Heart right ventricle (tissue), 16 donors: ENCODE measurements at regions not wholly inside any gene's neighbourhood (a gene's known extent, or its start where the extent isn't known, plus 50 kb on each side); places are given as distances from the start of the nearest gene placed in this dataset.

Experiments
- ATAC-seq, 8 donors: fragments of 200-7000 bp; cut with Tn5 transposase; one replicate each; pipeline ENCODE4 v1.9.1; 2020; ENCODE audit warnings: mild to moderate bottlenecking in 8 of 8, moderate library complexity in 8 of 8, moderate number of reproducible peaks in 1 of 8
- DNase-seq, 2 donors: peaks; one replicate each; pipeline ENCODE4 v3.0.0-alpha.2; 2020
- H3K27ac ChIP-seq, 10 donors: fragments of 200-600 bp; sonication (generic) in 2 of 10; one replicate each; pipeline versions ENCODE4 v1.5.0 to v1.8.0; 2020 to 2022; ENCODE audit warnings: mild to moderate bottlenecking in 3 of 10
- H3K27me3 ChIP-seq, 7 donors: fragments of 200-600 bp; one replicate each; pipeline ENCODE4 v1.8.0; 2021 to 2022; ENCODE audit warnings: mild to moderate bottlenecking in 2 of 7
- H3K36me3 ChIP-seq, 9 donors: fragments of 200-600 bp; sonication (generic) in 1 of 9; one replicate each; pipeline versions ENCODE4 v1.5.0 to v1.8.0; 2020 to 2022; ENCODE audit warnings: mild to moderate bottlenecking in 2 of 9
- H3K4me1 ChIP-seq, 9 donors: fragments of 200-600 bp; sonication (generic) in 1 of 9; one replicate each; pipeline versions ENCODE4 v1.5.0 to v1.8.0; 2020 to 2022; ENCODE audit warnings: mild to moderate bottlenecking in 4 of 9
- H3K4me3 ChIP-seq, 10 donors: fragments of 200-600 bp; sonication (generic) in 2 of 10; one replicate each; pipeline versions ENCODE4 v1.5.0 to v1.8.0; 2020 to 2022; ENCODE audit warnings: mild to moderate bottlenecking in 7 of 10, moderate library complexity in 2 of 10
- H3K9me3 ChIP-seq, 11 donors: fragments of 200-600 bp in 10 of 11; sonication (generic) in 2 of 11; one replicate each; pipeline versions ENCODE4 v1.5.0 to v1.8.0; 2013 to 2022; ENCODE audit warnings: mild to moderate bottlenecking in 2 of 11, control low read depth in 1 of 11, moderate library complexity in 1 of 11
- WGBS, 2 donors: extraction: QIAGEN DNeasy Blood & Tissue Kit; methylation state at CpG; one replicate each; pipeline ENCODE4 v1.1.7; 2013; ENCODE audit warnings: inconsistent platforms in 1 of 2; 5-methylcytosine and 5-hydroxymethylcytosine counted together
- intact Hi-C, 10 donors: fragments of 100-400 bp; cut with DNase I; formaldehyde crosslinking; loops; one replicate each; pipeline versions ENCODE4 v1.11.1 to v1.14.2; 2022
- TF ChIP-seq, protein P1 (sequence below), 9 donors: fragments of 200-600 bp; sonication (generic) in 2 of 9; IDR thresholded peaks; one replicate each; pipeline versions ENCODE4 v1.5.0 to v1.8.0; 2021 to 2022; ENCODE audit warnings: antibody characterized with exemption in 9 of 9, mild to moderate bottlenecking in 5 of 9, moderate library complexity in 1 of 9
- donor health status: Arrhythmogenic right ventricular cardiomyopathy.
- donor health status: ischemic (EF 13 %, LVEDD 7.1; RV severe dilation, severe dysfunction).
- donor health status: healthy with polysubstance abuse.
- donor health status: DM: no; HTN: yes; CAD: no.
- donor health status: DM: no; HTN: no; CAD: no.
- donor health status: ischemic (EF 25% LVEDD 6.9; RV normal size, moderate dysfunction).
- donor health status: ischemic (EF 25% LVEDD 5.7; RV mildly dilated, moderate dysfunction).
- donor health status: healthy.
- donor health status: DM: yes; HTN: yes; CAD: no.
- donor health status: Ischemic cardiomyopathy.
- donor health status: ischemic (EF 35%, LVEDD 5.7; RV mildly dilated, moderate dysfunction).
- donor health status: nonischemic (EF 11% LVEDD 7.7; RV severe dilation, severe dysfunction).
- donor health status: DM: yes; HTN: yes; CAD: no.
- donor health status: PGD.
- donor health status: ischemic (EF 29% LVEDD 5.4; RV normal size, mild dysfunction).
- donor health status: nonischemic (EF 23%, LVEDD 6.1; RV moderate dilation, normal function).

- Histone ChIP-seq H3K4me3 (no peak overlapping the region), H3K9me3 (peaks cover 0 to 2% (median 0%) of the 10 kb centered on the region in 11 donors), H3K27me3 (peaks cover 0 to 4% (median 0%) of the 10 kb centered on the region in 7 donors), H3K36me3 (no peaks in the 10 kb centered on the region), H3K4me1 (no peaks in the 10 kb centered on the region), H3K27ac (no peak overlapping the region)
- ATAC-seq (no peak), DNase-seq (no peak)
- intact Hi-C loops = no loop called here
- TF ChIP-seq, protein P1, sequence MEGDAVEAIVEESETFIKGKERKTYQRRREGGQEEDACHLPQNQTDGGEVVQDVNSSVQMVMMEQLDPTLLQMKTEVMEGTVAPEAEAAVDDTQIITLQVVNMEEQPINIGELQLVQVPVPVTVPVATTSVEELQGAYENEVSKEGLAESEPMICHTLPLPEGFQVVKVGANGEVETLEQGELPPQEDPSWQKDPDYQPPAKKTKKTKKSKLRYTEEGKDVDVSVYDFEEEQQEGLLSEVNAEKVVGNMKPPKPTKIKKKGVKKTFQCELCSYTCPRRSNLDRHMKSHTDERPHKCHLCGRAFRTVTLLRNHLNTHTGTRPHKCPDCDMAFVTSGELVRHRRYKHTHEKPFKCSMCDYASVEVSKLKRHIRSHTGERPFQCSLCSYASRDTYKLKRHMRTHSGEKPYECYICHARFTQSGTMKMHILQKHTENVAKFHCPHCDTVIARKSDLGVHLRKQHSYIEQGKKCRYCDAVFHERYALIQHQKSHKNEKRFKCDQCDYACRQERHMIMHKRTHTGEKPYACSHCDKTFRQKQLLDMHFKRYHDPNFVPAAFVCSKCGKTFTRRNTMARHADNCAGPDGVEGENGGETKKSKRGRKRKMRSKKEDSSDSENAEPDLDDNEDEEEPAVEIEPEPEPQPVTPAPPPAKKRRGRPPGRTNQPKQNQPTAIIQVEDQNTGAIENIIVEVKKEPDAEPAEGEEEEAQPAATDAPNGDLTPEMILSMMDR (IDR thresholded peaks at IDR 0.05) = no peak
- WGBS, 2 donors = 75% methylated on average over 3 of the region's 3 CpGs
Observed at GRCh38 chr16:51579652-51580360, 428.7 kb upstream of the SALL1 start.

DNA sequence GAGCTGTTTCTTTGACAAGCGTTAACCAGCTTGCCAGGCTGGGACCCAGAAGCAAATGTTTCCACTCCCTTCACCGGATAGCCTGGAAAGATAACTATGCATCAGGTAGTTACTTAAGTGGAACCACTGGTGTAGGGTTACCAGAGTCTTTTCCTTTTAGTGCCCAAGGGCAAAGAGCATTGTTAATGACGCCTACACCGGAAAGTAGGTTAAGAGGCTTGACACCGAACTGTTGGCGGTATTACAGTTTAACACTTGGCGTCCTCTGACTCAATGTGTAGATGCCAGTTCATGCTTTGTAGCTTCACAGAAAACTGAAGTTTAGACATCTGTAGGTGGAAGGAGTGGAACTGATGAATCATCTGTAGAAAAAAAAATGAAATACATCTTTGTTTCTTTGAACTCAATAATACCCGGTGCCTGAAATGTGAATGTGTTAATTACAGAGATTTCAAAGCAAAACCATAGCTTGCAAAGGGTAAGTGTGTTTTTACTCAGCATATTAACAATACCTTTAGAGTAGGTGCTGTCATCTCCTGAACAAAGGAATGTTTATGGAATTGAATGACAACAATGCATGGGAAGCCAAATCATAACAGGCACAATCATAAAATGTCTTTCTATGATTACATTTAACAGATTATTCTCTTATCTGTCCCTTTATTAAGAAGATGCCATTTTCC lies 426.7 kb upstream of the SALL1 start:
- WGBS, 2 donors = 22 to 27% methylated on average over 8 of the region's 8 CpGs
- H3K4me3 ChIP-seq = no peak overlapping the region

DNA sequence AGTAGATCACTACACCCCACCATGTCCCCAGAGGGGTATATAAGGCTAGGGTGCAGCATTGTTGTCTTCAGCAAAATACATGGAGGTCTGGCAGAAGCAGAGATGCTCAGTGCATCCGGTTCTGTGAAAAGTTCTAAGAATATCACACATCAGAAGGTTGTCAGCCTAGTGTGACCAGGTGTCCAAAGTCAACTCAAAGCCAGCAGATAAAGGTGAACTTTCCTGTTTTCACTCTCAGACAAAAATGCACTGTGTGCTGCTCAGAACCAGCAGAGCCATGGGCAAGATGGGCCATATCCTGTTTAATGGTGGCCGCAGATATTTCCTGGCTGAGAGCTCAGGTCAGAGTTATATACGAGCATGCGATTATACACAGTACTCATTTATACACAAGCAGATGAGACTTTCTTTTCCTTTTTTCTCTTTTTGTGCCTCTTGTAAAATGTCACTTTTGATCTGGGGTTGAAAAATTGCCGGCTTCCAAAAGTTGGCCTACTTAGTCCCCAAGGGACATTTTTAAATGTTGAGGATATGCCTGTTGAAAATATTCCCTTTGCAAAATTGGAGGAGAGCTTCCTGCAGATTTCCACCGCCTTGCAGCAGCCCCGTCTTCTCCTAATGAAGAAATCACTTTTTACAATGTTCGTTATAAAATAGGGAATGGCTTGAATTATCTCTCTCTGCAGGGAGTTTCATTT lies 425.6 kb upstream of the SALL1 start:
- no peak for DNase-seq
- TF ChIP-seq, protein P1 (IDR thresholded peaks at IDR 0.05) = no peak
- H3K27me3 ChIP-seq = peaks cover 0 to 8% (median 0%) of the 10 kb centered on the region in 7 donors
- 58 to 62% methylated on average over 8 of the region's 8 CpGs for WGBS, 2 donors
- no peaks in the 10 kb centered on the region for H3K4me1 ChIP-seq
- intact Hi-C loops = no loop called here
- no peak overlapping the region for H3K27ac ChIP-seq
- no peak for ATAC-seq
- no peak overlapping the region for H3K4me3 ChIP-seq
- H3K9me3 ChIP-seq = no peaks in the 10 kb centered on the region
- H3K36me3 ChIP-seq = no peaks in the 10 kb centered on the region

More for the DNA sequence above, 426.7 kb upstream of the SALL1 start:
- Histone ChIP-seq H3K4me1 (no peaks in the 10 kb centered on the region), H3K9me3 (no peaks in the 10 kb centered on the region), H3K27ac (no peak overlapping the region), H3K36me3 (no peaks in the 10 kb centered on the region), H3K27me3 (peaks cover 0 to 8% (median 0%) of the 10 kb centered on the region in 7 donors)
- ATAC-seq (no peak), DNase-seq (no peak)
- intact Hi-C loops = no loop called here
- TF ChIP-seq, protein P1 (IDR thresholded peaks at IDR 0.05) = no peak

- intact Hi-C loops = no loop called here
- H3K4me3 ChIP-seq = no peak overlapping the region
- ATAC-seq (no peak), DNase-seq (no peak)
- TF ChIP-seq, protein P1 (IDR thresholded peaks at IDR 0.05) = no peak
- no peaks in the 10 kb centered on the region for H3K36me3 ChIP-seq
- WGBS, 2 donors = 67 to 69% methylated on average over 5 of the region's 5 CpGs
- H3K27me3 ChIP-seq = peaks cover 0 to 8% (median 0%) of the 10 kb centered on the region in 7 donors
- H3K4me1 ChIP-seq = no peaks in the 10 kb centered on the region
- no peaks in the 10 kb centered on the region for H3K9me3 ChIP-seq
- no peak overlapping the region for H3K27ac ChIP-seq
Observed at GRCh38 chr16:51573191-51573590, 422.1 kb upstream of the SALL1 start.
